ENCODE measurements at regions not wholly inside any gene's neighbourhood (a gene's known extent, or its start where the extent isn't known, plus 50 kb on each side); places are given as distances from the start of the nearest gene placed in this dataset.

DNA sequence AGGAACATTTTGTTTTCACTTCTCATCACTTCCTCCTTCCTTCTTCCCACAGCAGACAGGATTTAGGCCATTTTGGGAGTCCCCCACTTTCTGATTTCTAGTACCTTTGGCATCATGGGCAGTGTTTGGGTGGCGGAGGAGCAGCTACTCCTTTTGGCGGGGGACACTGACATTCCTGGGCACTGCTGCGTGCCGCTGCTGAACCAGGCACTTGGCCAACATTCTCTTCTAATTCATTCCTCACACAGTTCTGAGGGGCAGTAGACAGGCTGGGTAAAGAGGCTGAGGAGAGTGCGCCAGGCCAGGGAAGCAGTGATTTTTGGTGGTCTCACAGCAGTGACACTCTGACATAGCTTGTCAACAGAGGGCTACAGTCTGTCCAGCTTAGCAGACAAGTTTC, 270.2 kb downstream of the LOXHD1 start:
- no peak for TF ChIP-seq FOXM1 (IDR thresholded peaks at IDR 0.05; ENCODE audit: borderline replicate concordance)
- TF ChIP-seq TARDBP (IDR thresholded peaks at IDR 0.05): no peak
- no peak for TF ChIP-seq SUZ12 (IDR thresholded peaks at IDR 0.05)
- TF ChIP-seq, protein P1, sequence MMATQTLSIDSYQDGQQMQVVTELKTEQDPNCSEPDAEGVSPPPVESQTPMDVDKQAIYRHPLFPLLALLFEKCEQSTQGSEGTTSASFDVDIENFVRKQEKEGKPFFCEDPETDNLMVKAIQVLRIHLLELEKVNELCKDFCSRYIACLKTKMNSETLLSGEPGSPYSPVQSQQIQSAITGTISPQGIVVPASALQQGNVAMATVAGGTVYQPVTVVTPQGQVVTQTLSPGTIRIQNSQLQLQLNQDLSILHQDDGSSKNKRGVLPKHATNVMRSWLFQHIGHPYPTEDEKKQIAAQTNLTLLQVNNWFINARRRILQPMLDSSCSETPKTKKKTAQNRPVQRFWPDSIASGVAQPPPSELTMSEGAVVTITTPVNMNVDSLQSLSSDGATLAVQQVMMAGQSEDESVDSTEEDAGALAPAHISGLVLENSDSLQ (IDR thresholded peaks at IDR 0.05): no peak
- no peak for TF ChIP-seq BHLHE40 (IDR thresholded peaks at IDR 0.05; ENCODE audit: borderline replicate concordance)
- TF ChIP-seq LEF1 (IDR thresholded peaks at IDR 0.05; ENCODE audit: borderline replicate concordance): no peak
- TF ChIP-seq FOXK2 (IDR thresholded peaks at IDR 0.05): no peak
- TF ChIP-seq FOXA1 (IDR thresholded peaks at IDR 0.05): no peak
- no peak for TF ChIP-seq SP1 (IDR thresholded peaks at IDR 0.05)
- no peak for TF ChIP-seq ARNT (IDR thresholded peaks at IDR 0.05)
- TF ChIP-seq NFRKB (IDR thresholded peaks at IDR 0.05): no peak
- TF ChIP-seq ELF4 (IDR thresholded peaks at IDR 0.05): no peak
- no peak for TF ChIP-seq CTBP1 (IDR thresholded peaks at IDR 0.05; ENCODE audit: borderline replicate concordance)
- TF ChIP-seq HDGF (IDR thresholded peaks at IDR 0.05; ENCODE audit: borderline replicate concordance): no peak
